Keratinocyte (primary cell): ENCODE measurements at regions not wholly inside any gene's neighbourhood (a gene's known extent, or its start where the extent isn't known, plus 50 kb on each side); places are given as distances from the start of the nearest gene placed in this dataset.

Experiments
- DNase-seq: peaks from one replicate; pipeline ENCODE4 v3.0.0-alpha.2; 2011; ENCODE audit warnings: low read depth, missing footprints, low spot score
- FAIRE-seq: peaks from 2 replicates; lab custom pipeline; 2011; peaks lifted over from hg19 to GRCh38; lab: Jason Lieb, UNC
- H2AFZ ChIP-seq: 2 replicates; pipeline ENCODE4 v1.6.0; 2012; ENCODE audit warnings: low read length, control low read depth, inconsistent platforms; ENCODE audit not compliant: control insufficient read depth
- H3K27ac ChIP-seq: 2 replicates; pipeline ENCODE4 v1.5.1; 2011; ENCODE audit warnings: low read length; ENCODE audit not compliant: control insufficient read depth, insufficient read depth
- H3K27me3 ChIP-seq: 3 replicates; pipeline ENCODE4 v1.6.0; 2011; ENCODE audit warnings: low read length; ENCODE audit not compliant: control insufficient read depth, insufficient read depth; ENCODE audit errors: extremely low read depth
- H3K36me3 ChIP-seq, 2 experiments: 2 replicates in 1 of 2; 3 replicates in 1 of 2; pipeline ENCODE4 v1.5.1; 2011; ENCODE audit warnings: low read length in 2 of 2, mild to moderate bottlenecking in 1 of 2; ENCODE audit not compliant: control insufficient read depth in 2 of 2, insufficient read depth in 2 of 2; ENCODE audit errors: extremely low read depth in 1 of 2
- H3K4me1 ChIP-seq: 3 replicates; pipeline ENCODE4 v1.5.1; 2011; ENCODE audit warnings: low read length; ENCODE audit not compliant: control insufficient read depth, insufficient read depth; ENCODE audit errors: extremely low read depth
- H3K4me2 ChIP-seq: 3 replicates; pipeline ENCODE4 v1.6.0; 2011; ENCODE audit warnings: low read depth, low read length; ENCODE audit not compliant: control insufficient read depth, insufficient read depth; ENCODE audit errors: extremely low read depth
- H3K4me3 ChIP-seq, 3 experiments: fragments of 200-600 bp in 1 of 3; sonication (generic) in 1 of 3; 2 replicates in 2 of 3; 3 replicates in 1 of 3; pipeline ENCODE4 v1.5.1; 2011 to 2016; ENCODE audit warnings: low read length in 3 of 3, mild to moderate bottlenecking in 3 of 3, control low read depth in 2 of 3, inconsistent platforms in 1 of 3, low read depth in 1 of 3, mixed read lengths in 1 of 3, mixed run types in 1 of 3, moderate library complexity in 1 of 3; ENCODE audit not compliant: control insufficient read depth in 2 of 3, insufficient read depth in 2 of 3; ENCODE audit errors: extremely low read depth in 1 of 3
- H3K79me2 ChIP-seq: 2 replicates; pipeline ENCODE4 v1.6.0; 2012; ENCODE audit warnings: low read length; ENCODE audit not compliant: control insufficient read depth, insufficient read depth
- H3K9ac ChIP-seq: 3 replicates; pipeline ENCODE4 v1.6.0; 2011; ENCODE audit warnings: low read length; ENCODE audit not compliant: control insufficient read depth, insufficient read depth; ENCODE audit errors: extremely low read depth
- H3K9me1 ChIP-seq: 3 replicates; pipeline ENCODE4 v1.6.0; 2011; ENCODE audit warnings: low read length; ENCODE audit not compliant: control insufficient read depth, insufficient read depth; ENCODE audit errors: extremely low read depth
- H3K9me3 ChIP-seq: 2 replicates; pipeline ENCODE4 v1.5.1; 2012; ENCODE audit warnings: low read depth, low read length; ENCODE audit not compliant: control insufficient read depth
- H4K20me1 ChIP-seq: 3 replicates; pipeline ENCODE4 v1.6.0; 2011; ENCODE audit warnings: low read length; ENCODE audit not compliant: control insufficient read depth, insufficient read depth; ENCODE audit errors: extremely low read depth
- CTCF ChIP-seq, 3 experiments: IDR thresholded peaks in 1 of 3; conservative IDR thresholded peaks in 1 of 3; optimal IDR thresholded peaks in 1 of 3; 2 replicates in 2 of 3; 3 replicates in 1 of 3; pipeline versions ENCODE3 to v1.5.1; 2011; ENCODE audit warnings: low read length in 3 of 3, mild to moderate bottlenecking in 3 of 3, moderate library complexity in 2 of 3, control low read depth in 1 of 3, inconsistent platforms in 1 of 3; ENCODE audit not compliant: insufficient read depth in 2 of 3; ENCODE audit errors: extremely low read depth in 1 of 3
- EZH2 ChIP-seq: IDR thresholded peaks from one replicate; pipeline ENCODE4 v1.6.1; 2012; ENCODE audit warnings: inconsistent platforms, mild to moderate bottlenecking, low read length, moderate library complexity
- dilution Hi-C: fragments of 300-500 bp; cut with MboI; formaldehyde crosslinking; loops from one replicate; pipeline ENCODE4 v1.7.0; 2020; ENCODE audit warnings: low sequenced_read_pairs; ENCODE audit not compliant: extremely low pct_ligation_motif_present

GRCh38 chr2:118774458-118775133 is 72.9 kb downstream of the EN1 start:
- Histone ChIP-seq H3K9me1 (no peaks in the 10 kb centered on the region), H2AFZ (peak overlapping the region; percentile 96)
- TF ChIP-seq EZH2, result no peak
- no peak for TF ChIP-seq CTCF (optimal IDR thresholded peaks at IDR 0.05 in 1 of 3, IDR thresholded peaks at IDR 0.05 in 1 of 3, conservative IDR thresholded peaks at IDR 0.05 in 1 of 3; ENCODE audit: extremely low read depth in 1 of 3, insufficient read depth in 2 of 3, low read length in 3 of 3)

GRCh38 chr2:118773826-118774225 is 73.6 kb downstream of the EN1 start:
- dilution Hi-C loops, result no loop called here
- FAIRE-seq (peak; percentile 61), DNase-seq (no peak)
- Histone ChIP-seq H3K9me1 (no peaks in the 10 kb centered on the region), H3K4me1 (no peaks in the 10 kb centered on the region), H3K79me2 (no peaks in the 10 kb centered on the region), H4K20me1 (no peaks in the 10 kb centered on the region), H3K4me2 (peak overlapping the region; percentile 88), H3K27me3 (peaks cover 22% of the 10 kb centered on the region), H2AFZ (no peak overlapping the region), H3K4me3 (no peak overlapping the region), H3K36me3 (no peaks in the 10 kb centered on the region), H3K9me3 (no peaks in the 10 kb centered on the region), H3K27ac (no peak overlapping the region), H3K9ac (no peak overlapping the region)
- no peak for TF ChIP-seq EZH2
- TF ChIP-seq CTCF (optimal IDR thresholded peaks at IDR 0.05 in 1 of 3, IDR thresholded peaks at IDR 0.05 in 1 of 3, conservative IDR thresholded peaks at IDR 0.05 in 1 of 3; ENCODE audit: extremely low read depth in 1 of 3, insufficient read depth in 2 of 3, low read length in 3 of 3), result no peak

More at GRCh38 chr2:118774458-118775133, 72.9 kb downstream of the EN1 start:
- Histone ChIP-seq H3K9ac (peak overlapping the region; percentile 59), H3K36me3 (no peaks in the 10 kb centered on the region), H3K4me2 (peak overlapping the region; percentile 88), H3K4me1 (no peaks in the 10 kb centered on the region), H3K4me3 (peak overlapping the region; percentile 35 to 86 (median 72)), H3K27me3 (peaks cover 22% of the 10 kb centered on the region), H3K27ac (no peak overlapping the region), H4K20me1 (no peaks in the 10 kb centered on the region), H3K79me2 (no peaks in the 10 kb centered on the region), H3K9me3 (no peaks in the 10 kb centered on the region)
- DNase-seq, result no peak
- dilution Hi-C loops, result no loop called here
- FAIRE-seq, result no peak
